SK-N-MC (cell line): ENCODE measurements at regions not wholly inside any gene's neighbourhood (a gene's known extent, or its start where the extent isn't known, plus 50 kb on each side); places are given as distances from the start of the nearest gene placed in this dataset.

Source experiments
- EZH2 ChIP-seq: fragments of 200-600 bp; sonication (generic); IDR thresholded peaks from one replicate; pipeline ENCODE4 v1.6.1; 2017; ENCODE audit warnings: antibody characterized with exemption
- POLR2AphosphoS5 ChIP-seq: IDR thresholded peaks from 2 replicates; pipeline ENCODE4 v1.6.1; 2012; ENCODE audit warnings: mild to moderate bottlenecking, low read depth, low read length, borderline replicate concordance

- no peak for TF ChIP-seq EZH2
- no peak for TF ChIP-seq POLR2AphosphoS5
These were observed 164.1 kb upstream of the GATA6 start for GRCh38 chr18:22005191-22005841.
